Germinal center (tissue), 1 donor: ENCODE measurements at regions not wholly inside any gene's neighbourhood (a gene's known extent, or its start where the extent isn't known, plus 50 kb on each side); places are given as distances from the start of the nearest gene placed in this dataset.
"Not testable (repeated sequence)": the region's sequence is repeated elsewhere in the genome, so short reads cannot be mapped to it uniquely, and the experiment has no call there.

Experiments
- DNase-seq: peaks from one replicate; pipeline ENCODE4 v3.0.0; 2012; ENCODE audit warnings: mixed read lengths, low spot score

DNA sequence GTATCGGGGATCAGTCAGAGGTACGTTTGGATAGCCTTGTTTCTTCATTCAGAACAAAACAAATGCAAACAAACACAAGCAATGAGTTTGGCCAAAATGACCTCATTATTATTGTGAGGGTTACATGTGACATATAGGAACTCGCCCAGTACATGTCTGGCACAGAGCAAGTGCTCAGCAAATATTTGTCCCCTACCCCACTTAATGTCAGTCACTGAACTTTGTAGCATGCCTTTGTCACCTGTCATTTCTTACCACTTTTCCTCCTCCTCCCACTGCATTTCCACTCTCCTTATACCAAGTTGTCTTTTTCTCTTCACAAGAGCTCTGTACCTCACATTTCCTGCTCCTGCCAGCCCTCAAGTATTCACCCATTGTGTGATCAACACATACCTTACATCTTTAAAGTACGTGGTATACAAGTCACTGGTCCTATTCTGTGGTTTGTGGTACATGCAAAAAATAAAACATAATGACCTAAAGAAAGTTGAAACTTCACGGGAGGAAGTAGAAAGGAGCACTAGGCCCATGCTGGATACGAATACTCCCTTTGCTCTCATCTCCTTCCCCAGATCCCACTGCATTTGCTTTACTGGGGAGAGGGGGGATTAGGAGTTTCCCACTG, 236.0 kb downstream of the INHBA start:
- no peak for DNase-seq

DNA sequence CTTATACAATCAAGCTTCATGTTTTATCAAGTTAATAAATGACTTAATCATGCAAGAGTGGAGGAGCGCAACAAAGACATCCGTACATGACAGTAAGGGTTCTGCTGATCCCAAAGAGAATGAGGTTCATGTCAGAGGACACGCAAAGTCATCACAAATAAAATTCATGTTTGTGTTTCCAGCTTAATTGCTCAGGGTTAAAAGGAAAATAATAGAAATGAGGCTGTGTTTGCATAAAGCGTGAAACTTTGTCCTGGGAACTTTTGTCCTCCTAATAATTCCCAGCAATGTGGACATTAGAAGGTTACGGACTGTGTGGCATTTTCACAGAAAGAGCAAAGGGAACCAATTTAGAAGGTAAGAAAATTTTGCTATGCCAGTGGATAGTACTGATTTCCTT, 237.3 kb downstream of the INHBA start:
- no peak for DNase-seq

DNA sequence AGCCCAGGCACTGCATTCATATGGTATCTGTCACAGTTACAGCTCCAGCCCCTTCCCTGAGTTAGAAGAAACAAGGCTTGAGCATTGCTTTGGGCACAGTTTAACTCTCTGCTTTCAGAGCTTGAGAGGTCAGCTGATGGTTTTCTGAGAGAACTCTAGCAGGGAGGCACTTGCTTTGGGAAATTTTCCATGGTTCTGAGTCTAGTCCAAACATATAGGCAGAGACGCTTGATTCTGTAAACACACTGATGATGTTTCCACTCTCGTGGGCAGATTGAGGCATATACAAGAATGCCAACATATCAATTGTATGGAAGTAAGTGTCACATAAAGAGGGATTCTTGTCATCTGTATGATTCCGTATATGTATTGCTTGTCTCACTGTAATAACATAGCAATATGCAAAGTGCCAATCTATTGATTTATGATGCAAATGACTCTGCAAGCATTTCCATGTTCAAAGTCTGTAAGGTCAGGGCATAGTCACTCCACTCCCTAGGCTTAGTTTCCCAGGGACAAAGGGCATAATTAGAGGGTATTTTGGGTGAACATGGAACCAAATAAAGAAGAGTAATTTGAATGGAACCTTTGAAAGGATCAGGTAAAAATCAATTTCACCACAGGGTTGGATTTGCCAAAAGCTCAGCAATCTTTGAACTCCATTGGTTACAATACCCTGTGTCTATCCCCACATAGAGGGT, 239.0 kb downstream of the INHBA start:
- no peak for DNase-seq

DNA sequence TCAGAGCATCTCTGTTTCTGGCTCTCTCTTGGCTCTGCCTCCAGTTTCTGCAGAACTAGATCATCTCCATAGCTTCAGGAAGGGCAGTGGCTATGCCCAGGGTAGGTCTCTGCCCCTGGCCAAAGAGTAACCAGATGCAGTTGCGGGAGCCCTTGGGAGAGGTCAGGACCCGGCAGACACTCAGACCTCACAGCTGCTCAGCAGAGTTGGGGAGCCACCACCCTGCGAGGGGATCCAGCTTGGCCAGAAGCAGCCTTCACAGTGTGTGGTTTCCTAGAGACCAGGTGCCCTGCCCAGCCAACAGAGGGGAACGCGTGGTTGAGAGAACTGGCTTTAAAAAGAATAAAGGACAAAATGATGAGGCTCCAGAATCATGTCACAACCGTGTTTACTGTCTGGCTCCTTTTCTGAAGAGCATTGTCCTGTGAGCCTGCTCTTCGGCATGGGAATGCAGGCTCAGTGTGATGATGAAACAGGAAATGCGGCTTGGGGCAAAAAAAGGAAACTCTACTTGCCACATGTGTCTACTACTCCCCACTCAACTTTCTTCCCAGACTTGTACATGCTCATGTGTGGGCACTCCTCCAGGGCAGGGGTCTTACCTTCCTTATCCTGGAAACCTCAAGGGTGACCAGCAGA, 243.1 kb downstream of the INHBA start:
- no peak for DNase-seq

DNA sequence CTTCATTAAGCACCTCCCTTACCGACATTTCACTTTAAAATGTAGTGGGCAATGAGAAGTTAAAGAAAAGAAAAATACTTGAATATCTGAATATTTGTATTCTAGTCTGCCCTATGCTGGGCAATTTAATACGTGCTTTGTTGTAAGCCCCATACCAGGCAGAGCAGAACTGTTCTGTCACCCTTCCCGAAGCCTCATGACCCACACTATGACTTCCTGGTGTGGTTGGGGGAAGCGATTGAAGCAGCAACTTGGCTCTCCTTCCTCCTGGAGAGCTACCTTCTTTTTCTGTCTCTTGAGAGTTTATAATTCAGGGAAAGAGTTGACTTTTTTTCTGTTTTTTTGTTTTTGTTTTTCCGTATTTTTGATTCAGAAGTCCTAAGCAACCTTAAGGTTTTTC, 243.7 kb downstream of the INHBA start:
- no peak for DNase-seq

DNA sequence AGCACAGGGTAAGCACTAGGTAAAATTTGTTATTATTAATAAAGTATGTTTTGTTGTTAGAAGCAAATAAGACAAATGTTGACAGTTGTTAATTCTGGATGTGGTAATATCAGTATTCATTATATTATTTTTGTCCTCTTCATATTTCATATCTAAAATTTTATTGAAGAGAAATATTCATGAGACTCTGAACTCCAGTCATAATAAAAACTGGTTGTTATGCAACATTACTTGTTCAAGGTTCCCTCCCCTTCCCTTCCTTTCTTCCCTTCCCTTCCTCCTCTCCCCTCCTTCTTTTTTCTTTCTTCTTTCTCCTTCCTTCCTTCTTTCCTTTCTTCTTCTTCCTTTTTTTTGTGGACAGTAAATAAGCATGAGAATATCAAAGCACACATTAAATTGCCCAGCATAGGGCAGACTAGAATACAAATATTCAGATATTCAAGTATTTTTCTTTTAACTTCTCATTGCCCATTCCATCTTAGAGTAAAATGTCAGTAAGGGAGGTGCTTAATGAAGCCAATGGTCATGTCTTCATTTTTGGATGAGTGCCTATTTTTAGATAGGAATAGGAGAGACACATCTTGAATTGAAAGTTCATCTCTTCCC, 245.0 kb downstream of the INHBA start:
- DNase-seq: no peak

DNA sequence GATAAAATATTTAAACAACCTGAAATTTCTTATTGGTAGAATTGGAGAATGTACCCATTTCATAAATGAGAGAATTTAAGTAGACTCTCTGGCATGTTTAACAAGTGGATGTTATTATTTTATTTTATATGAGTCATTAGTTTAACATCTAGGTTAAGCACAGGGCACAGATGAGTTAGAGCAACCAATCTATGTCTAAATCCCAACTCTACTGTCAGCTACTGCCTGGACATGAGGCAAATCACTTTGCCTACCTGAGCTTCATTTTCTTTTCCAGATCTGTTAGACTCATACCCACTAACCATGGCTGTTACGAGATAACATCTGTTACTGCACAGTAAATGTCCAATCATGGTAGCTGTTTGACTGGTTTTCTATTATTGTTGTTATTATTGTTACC, 251.1 kb downstream of the INHBA start:
- no peak for DNase-seq

DNA sequence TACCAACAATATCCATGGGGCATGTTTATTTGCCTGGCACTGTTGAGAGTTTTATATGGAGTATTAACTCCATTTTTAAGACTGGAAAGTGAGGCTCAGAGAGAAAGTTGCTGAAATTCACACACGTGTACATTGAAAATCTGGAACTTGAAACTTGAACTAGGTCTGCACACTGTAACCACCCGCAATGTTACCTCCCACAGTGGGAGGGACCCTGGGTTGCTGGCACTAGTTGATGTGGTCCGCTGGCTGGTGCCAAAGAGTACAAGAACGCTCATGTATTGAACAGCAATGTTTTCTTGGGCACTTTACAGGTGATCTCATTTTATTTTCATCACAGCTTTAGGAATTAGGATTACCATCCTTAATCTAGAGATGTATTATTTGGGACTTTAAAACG, 253.2 kb downstream of the INHBA start:
- DNase-seq: no peak

DNA sequence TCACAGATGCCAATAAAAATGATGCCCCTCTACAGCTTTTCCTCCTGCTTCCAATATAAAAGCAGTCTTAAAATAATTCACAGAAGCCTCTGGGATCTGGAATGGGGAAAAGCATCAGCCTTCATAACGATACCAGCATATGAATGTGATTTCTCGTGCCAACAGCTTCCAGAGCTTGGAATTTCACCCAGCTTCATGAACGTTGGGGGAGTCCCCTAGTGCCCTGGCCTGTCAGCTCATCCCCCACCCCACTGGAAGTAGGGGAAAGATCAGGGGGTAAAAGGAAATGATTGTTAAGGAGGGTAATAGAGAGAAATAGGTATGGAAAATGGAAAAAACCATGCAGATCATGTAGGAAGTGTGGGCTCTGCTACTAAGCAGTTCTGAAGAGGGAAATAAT, 253.6 kb downstream of the INHBA start:
- DNase-seq: no peak

DNA sequence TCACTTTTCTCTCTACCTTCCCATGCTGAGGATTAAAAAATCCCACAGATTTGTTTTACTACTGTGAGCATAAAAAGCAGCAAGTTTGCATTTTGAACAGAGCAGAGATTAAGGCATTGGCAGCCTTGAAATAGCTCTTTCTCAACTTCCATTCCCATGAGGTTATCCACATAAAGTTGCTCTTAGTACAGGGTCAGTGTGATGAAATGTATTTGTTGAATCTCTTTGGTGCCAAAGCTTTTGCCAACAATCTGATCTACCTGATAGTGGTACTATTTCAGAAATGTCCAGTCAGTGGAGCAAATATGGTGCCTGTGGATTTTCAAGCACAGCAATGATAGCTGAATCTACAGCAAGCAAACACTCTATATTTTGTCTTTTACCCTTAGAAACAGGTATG, 254.8 kb downstream of the INHBA start:
- DNase-seq: no peak

DNA sequence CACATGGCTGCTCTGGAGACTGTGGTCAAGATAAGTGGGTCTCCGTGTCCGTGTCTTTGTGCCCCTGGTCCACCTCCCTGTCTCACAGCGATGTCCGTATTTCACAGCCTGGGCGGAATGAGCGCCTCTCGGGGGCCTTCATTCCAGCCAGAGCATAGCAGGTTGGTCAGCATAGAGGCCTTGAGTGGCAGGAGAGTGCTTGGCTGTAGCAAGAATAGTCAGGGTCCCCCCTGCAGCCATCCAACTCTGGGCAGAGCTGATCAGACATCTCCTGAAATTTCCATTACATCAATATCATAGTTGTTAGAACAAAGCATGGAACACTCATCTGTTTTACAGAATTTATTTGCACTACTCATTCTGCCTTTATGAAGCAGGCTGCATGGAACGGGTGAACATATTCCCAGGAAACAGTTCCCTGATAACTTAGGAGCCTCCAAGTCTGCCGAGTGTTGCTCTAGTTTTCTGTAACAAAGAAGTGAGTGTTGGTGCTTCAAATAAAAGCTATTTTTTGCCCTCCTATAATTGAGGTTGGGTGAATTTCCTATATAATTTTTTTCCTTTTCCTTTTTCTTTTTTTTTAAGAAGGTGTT, 255.3 kb downstream of the INHBA start:
- DNase-seq: no peak

DNA sequence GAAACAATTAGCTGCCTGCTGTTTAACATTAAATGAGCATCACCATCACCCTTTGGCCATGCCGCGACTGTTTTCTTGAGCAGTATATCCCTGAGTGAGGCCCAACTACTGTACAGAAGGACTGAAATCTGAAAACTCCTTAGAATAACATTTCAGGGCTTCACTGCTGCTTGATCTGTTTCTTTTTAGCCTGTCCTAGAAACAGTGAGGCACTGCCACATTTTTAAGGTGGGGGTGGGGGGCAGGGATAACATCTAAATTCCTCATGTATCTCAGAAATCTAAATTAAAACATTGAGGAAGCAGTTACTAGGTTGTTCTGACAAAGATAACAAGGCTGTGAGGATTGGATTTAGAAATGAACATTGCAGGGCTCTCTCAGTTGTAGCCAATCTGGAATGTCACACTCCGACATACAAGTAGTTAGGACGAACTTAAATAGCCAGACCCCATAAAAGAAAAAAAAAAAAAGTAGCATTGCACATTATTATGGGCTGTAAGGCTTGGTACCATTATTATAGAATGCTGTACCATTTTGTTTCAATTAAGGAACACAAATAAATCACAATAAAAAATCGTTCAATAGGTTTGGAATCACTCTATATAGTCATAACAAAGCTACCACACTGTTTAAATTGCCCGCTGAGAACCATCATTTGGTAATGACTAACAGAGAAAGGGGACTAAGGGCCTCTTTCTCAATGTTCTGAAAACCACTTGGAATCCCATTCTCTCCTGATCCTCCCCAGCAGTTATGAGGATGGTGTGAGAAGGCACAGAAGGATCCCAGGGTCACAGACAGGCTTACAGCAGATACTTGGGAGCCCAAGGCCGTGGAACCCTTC, 256.1 kb downstream of the INHBA start:
- no peak for DNase-seq

DNA sequence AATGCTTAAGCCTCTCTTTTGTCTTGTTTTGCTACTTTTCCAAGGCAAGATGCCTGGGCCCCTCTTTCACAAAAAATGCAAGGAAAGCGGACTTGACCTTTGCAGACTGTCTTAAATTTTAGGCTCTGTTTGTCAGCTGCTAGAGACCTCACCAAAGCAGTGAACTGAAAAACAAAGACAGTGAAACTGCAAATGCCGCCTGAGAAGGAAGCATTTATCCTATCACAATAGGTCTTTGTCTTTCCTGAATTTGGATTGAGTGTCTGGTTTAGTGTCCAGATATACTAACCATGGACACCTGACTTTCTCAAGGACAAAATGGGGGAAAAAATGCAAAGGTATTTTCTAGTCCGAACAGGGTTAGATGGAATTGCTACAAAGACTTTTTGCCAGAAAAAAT, 256.9 kb downstream of the INHBA start:
- no peak for DNase-seq

DNA sequence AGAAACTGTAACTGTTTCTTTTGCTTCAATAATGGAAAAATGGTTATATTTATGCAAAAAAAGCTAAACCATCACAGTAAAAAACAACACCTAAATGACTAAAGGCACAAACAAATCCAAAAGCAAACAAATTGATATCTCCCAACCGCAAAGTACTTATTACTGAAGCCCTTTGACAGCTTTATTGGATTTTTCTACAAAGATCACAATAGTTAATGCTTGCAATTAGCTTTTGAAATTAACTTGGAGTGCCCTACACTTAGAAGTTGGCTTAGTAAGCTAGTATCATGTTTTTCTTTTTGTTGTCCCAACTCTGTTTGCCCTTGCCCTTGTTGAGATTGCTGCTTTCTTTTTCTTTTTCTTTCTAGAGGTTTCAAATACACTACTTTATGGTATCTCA, 257.5 kb downstream of the INHBA start:
- no peak for DNase-seq

DNA sequence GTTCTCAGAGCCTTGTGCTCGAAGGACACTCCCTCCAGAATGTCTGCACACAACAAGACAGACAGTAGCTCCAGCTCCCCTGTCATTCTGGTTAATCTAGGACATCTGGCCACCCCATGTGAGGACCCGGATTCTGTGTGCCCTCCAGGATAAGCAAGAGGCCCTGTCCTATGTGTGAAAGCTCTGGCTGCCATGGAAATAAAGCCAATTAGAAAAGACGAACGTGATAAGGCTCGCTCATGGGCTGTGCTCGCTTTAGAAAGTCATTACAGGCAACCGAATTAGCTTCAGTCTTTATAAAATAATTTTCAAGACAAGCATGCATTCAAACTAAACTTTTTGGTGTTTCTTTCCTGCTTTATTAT, 263.4 kb downstream of the INHBA start:
- no peak for DNase-seq

DNA sequence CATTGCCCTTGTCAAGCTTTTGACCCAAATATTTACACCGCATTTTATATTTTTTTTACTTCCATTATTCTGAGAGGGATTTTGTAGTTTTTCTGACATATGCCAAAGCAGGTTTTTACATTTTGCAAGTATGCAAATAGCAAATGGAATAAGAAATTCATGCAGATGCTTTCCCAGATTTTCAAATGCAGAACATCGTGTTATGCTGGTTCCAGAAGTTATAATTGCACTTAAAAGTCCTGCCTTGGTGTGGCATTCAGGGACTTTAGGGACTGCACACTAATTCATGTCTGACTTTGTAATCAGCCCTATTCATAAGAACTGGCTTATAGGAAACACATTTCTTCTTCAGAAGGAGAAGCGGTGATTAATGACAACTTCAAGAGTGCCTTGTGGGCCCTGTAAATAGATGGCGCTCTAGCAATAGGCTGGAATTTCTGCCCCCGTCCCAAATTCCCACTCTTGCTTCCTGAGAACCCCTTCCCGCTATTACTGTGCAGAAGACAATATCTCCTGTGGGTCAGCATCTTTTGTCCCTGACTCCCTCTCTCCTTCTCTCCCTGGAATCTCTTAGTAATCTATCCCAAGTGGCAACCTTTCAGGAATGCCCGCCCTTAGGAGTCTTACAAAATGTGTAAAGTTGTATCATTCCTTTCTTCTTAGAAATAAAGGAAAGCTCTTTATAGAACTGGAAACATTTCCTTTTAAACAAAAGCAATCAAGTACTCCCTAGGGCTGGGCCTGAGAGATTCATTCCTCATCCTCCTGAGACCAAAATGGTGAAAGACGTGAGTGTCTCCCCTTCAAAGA, 264.0 kb downstream of the INHBA start:
- DNase-seq: no peak

DNA sequence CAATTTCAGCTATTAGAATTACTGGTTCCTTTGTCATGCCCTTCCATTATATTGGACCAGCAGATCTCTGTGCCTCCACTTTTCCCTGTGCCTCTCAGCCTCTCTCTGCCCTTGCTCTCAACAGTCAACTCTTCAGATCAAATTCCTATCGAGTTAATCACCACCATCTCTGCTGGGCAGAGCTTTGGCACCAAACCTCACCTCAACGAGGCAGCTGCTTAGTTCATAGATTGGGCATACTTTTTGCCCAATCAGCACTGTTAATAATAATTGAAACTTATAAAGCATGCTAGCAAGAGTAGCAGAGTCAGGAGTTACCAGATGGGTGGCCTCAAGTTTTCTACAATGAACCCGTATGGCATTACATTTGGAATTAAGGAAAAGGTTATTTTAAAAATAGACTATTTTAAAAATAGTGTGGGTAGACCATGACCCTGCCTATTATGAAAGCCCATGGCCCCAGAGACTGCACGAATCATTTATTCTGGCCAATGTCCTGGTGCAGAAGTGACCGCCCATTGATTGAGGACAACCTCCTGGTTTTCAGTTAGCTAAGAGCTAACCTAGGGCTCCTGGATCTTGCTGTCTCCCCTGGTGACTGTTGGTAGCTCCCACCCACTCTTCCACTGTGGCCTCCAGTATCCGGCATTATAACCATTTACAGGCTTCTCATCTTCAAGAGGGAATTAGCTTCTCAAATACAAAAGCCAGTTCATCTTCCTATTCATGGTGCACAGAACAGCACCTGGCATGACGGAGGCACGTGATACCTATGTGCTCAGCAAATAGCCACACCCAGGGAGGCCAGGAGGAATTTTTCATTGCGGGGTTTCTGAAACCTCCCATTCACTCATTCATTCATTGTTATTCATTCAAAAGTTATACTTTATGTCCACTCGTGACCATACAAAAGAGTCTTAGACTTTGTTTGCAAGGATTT, 265.4 kb downstream of the INHBA start:
- DNase-seq: no peak

DNA sequence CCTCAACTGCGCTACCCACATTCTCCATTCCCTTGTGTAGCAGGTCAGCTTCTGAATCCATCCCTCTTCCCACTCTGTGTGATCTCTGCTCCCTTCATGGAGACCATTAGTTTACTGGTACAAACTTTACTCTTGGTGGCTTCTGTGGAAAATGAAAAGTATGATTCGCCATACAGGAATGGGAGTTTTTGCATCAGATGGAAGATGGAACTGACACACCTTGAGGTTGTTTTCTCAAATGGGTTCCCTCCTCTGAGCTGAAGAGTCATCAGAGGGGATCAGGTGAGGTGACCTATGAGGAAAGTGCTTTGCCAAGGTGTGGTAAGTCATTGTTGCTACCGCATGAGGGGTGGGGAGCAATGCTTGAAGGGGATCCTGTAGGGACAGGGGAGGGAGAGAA, 266.8 kb downstream of the INHBA start:
- DNase-seq: no peak

DNA sequence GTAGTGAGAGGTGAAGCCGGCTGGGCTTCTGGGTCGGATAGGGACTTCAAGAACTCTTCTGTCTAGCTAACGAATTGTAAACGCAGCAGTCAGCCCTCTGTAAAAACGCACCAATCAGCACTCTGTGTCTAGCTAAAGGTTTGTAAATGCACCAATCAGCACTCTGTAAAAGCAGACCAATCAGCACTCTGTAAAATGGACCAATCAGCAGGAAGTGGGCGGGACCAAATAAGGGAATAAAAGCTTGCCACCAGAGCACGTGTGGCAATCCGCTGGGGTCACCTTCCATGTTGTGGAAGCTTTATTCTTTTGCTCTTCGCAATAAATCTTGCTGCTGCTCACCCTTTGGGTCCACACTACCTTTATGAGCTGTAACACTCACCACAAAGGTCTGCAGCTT, 267.9 kb downstream of the INHBA start:
- not testable (repeated sequence) for DNase-seq

DNA sequence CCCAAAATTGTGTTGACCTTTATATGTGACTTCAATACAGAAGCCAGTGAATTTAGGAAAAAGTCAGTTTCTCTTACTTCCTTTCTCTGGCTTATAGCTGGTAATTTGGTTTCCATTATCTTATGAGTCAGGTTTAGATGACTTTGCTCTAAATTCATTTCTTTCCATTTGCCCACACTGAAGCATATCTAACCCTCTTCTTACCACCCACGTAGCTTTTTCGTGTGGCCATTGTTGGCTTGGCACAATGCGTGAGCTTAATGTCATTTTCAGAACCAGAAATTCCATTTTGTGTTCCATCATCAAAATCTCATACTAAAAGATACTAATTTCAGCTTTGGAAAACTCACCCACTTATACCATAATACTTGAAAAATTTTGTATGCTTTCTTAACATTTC, 271.2 kb downstream of the INHBA start:
- no peak for DNase-seq
